Loucy (cell line): ENCODE measurements at regions not wholly inside any gene's neighbourhood (a gene's known extent, or its start where the extent isn't known, plus 50 kb on each side); places are given as distances from the start of the nearest gene placed in this dataset.

Experiments
- CTCF ChIP-seq: fragments of 200-600 bp; sonication (generic); conservative IDR thresholded peaks from 2 replicates; pipeline ENCODE4 v1.5.1; 2014; ENCODE audit warnings: mild to moderate bottlenecking, antibody characterized with exemption, low read length
- EZH2phosphoT487 ChIP-seq: fragments of 200-600 bp; IDR thresholded peaks from 2 replicates; pipeline ENCODE4 v1.6.1; 2018; ENCODE audit warnings: antibody characterized with exemption, mild to moderate bottlenecking, moderate library complexity, borderline replicate concordance

GRCh38 chr7:83824214-83824613, 175.3 kb upstream of the SEMA3E start:
- no peak for TF ChIP-seq CTCF
- TF ChIP-seq EZH2phosphoT487 = no peak
